LNCAP (cell line): ENCODE measurements at regions not wholly inside any gene's neighbourhood (a gene's known extent, or its start where the extent isn't known, plus 50 kb on each side); places are given as distances from the start of the nearest gene placed in this dataset.
A peak's percentile ranks its signal among the peaks of the same experiment; 100 is the strongest.

Source experiments
- CTCF ChIP-seq: fragments of 450-650 bp; IDR thresholded peaks from 2 replicates; pipeline ENCODE4 v1.5.1; 2017; ENCODE audit warnings: mild to moderate bottlenecking

GRCh38 chr7:85897967-85898366 lies 711.1 kb upstream of the SEMA3D start:
- TF ChIP-seq CTCF, result no peak

GRCh38 chr7:85896531-85896930 lies 709.7 kb upstream of the SEMA3D start:
- TF ChIP-seq CTCF, result no peak

- no peak for TF ChIP-seq CTCF
These were observed 709.0 kb upstream of the SEMA3D start for GRCh38 chr7:85895835-85896234.

GRCh38 chr7:85890244-85890811 lies 703.5 kb upstream of the SEMA3D start:
- TF ChIP-seq CTCF, result peak; percentile 64

- TF ChIP-seq CTCF, result no peak
These were observed 700.3 kb upstream of the SEMA3D start for GRCh38 chr7:85887133-85887532.

- no peak for TF ChIP-seq CTCF
These were observed 695.5 kb upstream of the SEMA3D start for GRCh38 chr7:85882335-85882734.

- TF ChIP-seq CTCF, result no peak
These were observed 688.5 kb upstream of the SEMA3D start for GRCh38 chr7:85875398-85875797.

- no peak for TF ChIP-seq CTCF
These were observed 679.7 kb upstream of the SEMA3D start for GRCh38 chr7:85866540-85866939.
